ENCODE measurements at regions not wholly inside any gene's neighbourhood (a gene's known extent, or its start where the extent isn't known, plus 50 kb on each side); places are given as distances from the start of the nearest gene placed in this dataset.

- CTCF ChIA-PET, result no interaction called here
Observed at GRCh38 chr11:112467721-112468120, 207.1 kb upstream of the PLET1 start.

GRCh38 chr11:112469376-112469775 lies 208.7 kb upstream of the PLET1 start:
- 0 out of 2 replicates have a peak, but pooled peaks cover 4% of the 10 kb centered on the region for H3K27me3 ChIP-seq (ENCODE audit: control insufficient read depth, insufficient read depth, low read length)
- ChIA-PET POLR2A (no interaction called here), CTCF (no interaction called here)

More at GRCh38 chr11:112467721-112468120, 207.1 kb upstream of the PLET1 start:
- no TSS peak for BruUV-seq (replicated peaks)
- Histone ChIP-seq H3K4me1 (ENCODE audit: control insufficient read depth, insufficient read depth, low read length) (no peaks in the 10 kb centered on the region), H3K36me3 (ENCODE audit: control insufficient read depth, insufficient read depth, low read length) (no peaks in the 10 kb centered on the region), H3K4me3 (ENCODE audit: low read depth in 2 of 2, low read length in 2 of 2) (no peak overlapping the region), H3K27ac (ENCODE audit: low read length) (no peak overlapping the region), H3K9me3 (ENCODE audit: control insufficient read depth, insufficient read depth, low read depth, low read length) (no peaks in the 10 kb centered on the region), H3K27me3 (ENCODE audit: control insufficient read depth, insufficient read depth, low read length) (0 out of 2 replicates have a peak, but pooled peaks cover 4% of the 10 kb centered on the region)
- ATAC-seq, result no peak
- no peak for DNase-seq (ENCODE audit: low read depth, low spot score)
- intact Hi-C loops (cut with micrococcal nuclease; ENCODE audit: unreplicated experiment), result no loop called here
- TF ChIP-seq, protein P1, sequence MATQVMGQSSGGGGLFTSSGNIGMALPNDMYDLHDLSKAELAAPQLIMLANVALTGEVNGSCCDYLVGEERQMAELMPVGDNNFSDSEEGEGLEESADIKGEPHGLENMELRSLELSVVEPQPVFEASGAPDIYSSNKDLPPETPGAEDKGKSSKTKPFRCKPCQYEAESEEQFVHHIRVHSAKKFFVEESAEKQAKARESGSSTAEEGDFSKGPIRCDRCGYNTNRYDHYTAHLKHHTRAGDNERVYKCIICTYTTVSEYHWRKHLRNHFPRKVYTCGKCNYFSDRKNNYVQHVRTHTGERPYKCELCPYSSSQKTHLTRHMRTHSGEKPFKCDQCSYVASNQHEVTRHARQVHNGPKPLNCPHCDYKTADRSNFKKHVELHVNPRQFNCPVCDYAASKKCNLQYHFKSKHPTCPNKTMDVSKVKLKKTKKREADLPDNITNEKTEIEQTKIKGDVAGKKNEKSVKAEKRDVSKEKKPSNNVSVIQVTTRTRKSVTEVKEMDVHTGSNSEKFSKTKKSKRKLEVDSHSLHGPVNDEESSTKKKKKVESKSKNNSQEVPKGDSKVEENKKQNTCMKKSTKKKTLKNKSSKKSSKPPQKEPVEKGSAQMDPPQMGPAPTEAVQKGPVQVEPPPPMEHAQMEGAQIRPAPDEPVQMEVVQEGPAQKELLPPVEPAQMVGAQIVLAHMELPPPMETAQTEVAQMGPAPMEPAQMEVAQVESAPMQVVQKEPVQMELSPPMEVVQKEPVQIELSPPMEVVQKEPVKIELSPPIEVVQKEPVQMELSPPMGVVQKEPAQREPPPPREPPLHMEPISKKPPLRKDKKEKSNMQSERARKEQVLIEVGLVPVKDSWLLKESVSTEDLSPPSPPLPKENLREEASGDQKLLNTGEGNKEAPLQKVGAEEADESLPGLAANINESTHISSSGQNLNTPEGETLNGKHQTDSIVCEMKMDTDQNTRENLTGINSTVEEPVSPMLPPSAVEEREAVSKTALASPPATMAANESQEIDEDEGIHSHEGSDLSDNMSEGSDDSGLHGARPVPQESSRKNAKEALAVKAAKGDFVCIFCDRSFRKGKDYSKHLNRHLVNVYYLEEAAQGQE (IDR thresholded peaks at IDR 0.05; ENCODE audit: insufficient read depth in 1 of 2, low read depth in 2 of 2, low read length in 1 of 2), result no peak
- TF ChIP-seq TCF7L2 (IDR thresholded peaks at IDR 0.05; ENCODE audit: low read depth, low read length) (no peak), CTCF (IDR thresholded peaks at IDR 0.05) (no peak), SIN3A (IDR thresholded peaks at IDR 0.05; ENCODE audit: borderline replicate concordance, insufficient read depth, low read depth, low read length) (no peak), POLR2AphosphoS5 (IDR thresholded peaks at IDR 0.05; ENCODE audit: low read depth, low read length) (no peak)
- POLR2A ChIA-PET, result interaction anchor here (0.7 kb wide), 1 partner anchor 291 kb away, joined by 3 read pairs; no protein-coding TSS in a partner anchor
- in situ Hi-C loops (cut with HindIII; ENCODE audit: low pct_unique_long_range_greater_than_20kb, low sequenced_read_pairs), result no loop called here

More at GRCh38 chr11:112469376-112469775, 208.7 kb upstream of the PLET1 start:
- in situ Hi-C loops (cut with HindIII; ENCODE audit: low pct_unique_long_range_greater_than_20kb, low sequenced_read_pairs), result no loop called here
- DNase-seq (ENCODE audit: low read depth, low spot score) (no peak), ATAC-seq (no peak)
- no TSS peak for BruUV-seq (replicated peaks)
- no peaks in the 10 kb centered on the region for H3K4me1 ChIP-seq (ENCODE audit: control insufficient read depth, insufficient read depth, low read length)
- intact Hi-C loops (cut with micrococcal nuclease; ENCODE audit: unreplicated experiment), result no loop called here
- no peak overlapping the region for H3K27ac ChIP-seq (ENCODE audit: low read length)
- H3K9me3 ChIP-seq (ENCODE audit: control insufficient read depth, insufficient read depth, low read depth, low read length), result no peaks in the 10 kb centered on the region
- no peak overlapping the region for H3K4me3 ChIP-seq (ENCODE audit: low read depth in 2 of 2, low read length in 2 of 2)
- TF ChIP-seq CTCF (IDR thresholded peaks at IDR 0.05) (no peak), POLR2AphosphoS5 (IDR thresholded peaks at IDR 0.05; ENCODE audit: low read depth, low read length) (no peak), TCF7L2 (IDR thresholded peaks at IDR 0.05; ENCODE audit: low read depth, low read length) (no peak), SIN3A (IDR thresholded peaks at IDR 0.05; ENCODE audit: borderline replicate concordance, insufficient read depth, low read depth, low read length) (no peak)
- TF ChIP-seq, protein P1 (IDR thresholded peaks at IDR 0.05; ENCODE audit: insufficient read depth in 1 of 2, low read depth in 2 of 2, low read length in 1 of 2), result no peak
- H3K36me3 ChIP-seq (ENCODE audit: control insufficient read depth, insufficient read depth, low read length), result no peaks in the 10 kb centered on the region
